HFFc6 (cell line): ENCODE measurements at regions not wholly inside any gene's neighbourhood (a gene's known extent, or its start where the extent isn't known, plus 50 kb on each side); places are given as distances from the start of the nearest gene placed in this dataset.
"Not testable (repeated sequence)": the region's sequence is repeated elsewhere in the genome, so short reads cannot be mapped to it uniquely, and the experiment has no call there.

Experiments
- DNase-seq: peaks from one replicate; pipeline ENCODE4 v3.0.0-alpha.2; 2018
- H3K27ac Mint-ChIP-seq: 2 replicates; pipeline ENCODE4 v1.8.0; 2020; ENCODE audit warnings: mild to moderate bottlenecking, mixed read lengths
- H3K27me3 Mint-ChIP-seq: 2 replicates; pipeline ENCODE4 v1.8.0; 2021; ENCODE audit warnings: mild to moderate bottlenecking, moderate library complexity, mixed read lengths; ENCODE audit not compliant: insufficient read depth
- H3K36me3 Mint-ChIP-seq: 2 replicates; pipeline ENCODE4 v1.8.0; 2021; ENCODE audit warnings: low read depth, mixed read lengths
- H3K4me1 Mint-ChIP-seq: 2 replicates; pipeline ENCODE4 v1.8.0; 2020; ENCODE audit warnings: low read depth, mixed read lengths
- H3K4me3 Mint-ChIP-seq: 2 replicates; pipeline ENCODE4 v1.8.0; 2020; ENCODE audit warnings: mild to moderate bottlenecking, moderate library complexity, mixed read lengths
- H3K9me3 Mint-ChIP-seq: 2 replicates; pipeline ENCODE4 v1.8.0; 2020; ENCODE audit warnings: mild to moderate bottlenecking, mixed read lengths
- CTCF ChIP-seq: fragments of 200-600 bp; sonication (generic); IDR thresholded peaks from 2 replicates; pipeline ENCODE4 v1.5.0; 2021; ENCODE audit warnings: antibody characterized with exemption, mild to moderate bottlenecking

DNA sequence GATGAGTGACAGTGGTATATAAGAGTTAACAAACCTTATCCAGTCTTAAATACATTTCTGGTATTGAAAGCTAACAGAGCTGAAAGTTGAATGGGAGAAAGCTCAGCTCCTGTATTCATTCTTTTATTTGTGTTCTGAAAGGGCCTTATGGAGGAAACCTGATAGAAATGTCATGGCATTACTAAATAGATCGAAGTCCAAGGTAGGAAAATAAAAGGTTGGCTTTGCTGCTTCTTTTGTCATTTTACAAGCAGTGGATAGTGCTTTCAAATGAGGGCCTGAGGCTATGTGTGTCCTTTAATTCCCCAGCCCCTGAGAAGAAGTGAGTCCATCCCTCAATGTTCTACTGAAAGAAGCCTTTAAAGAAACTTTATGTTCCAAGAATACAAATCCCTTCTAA, 974.3 kb upstream of the INTU start:
- Mint-ChIP-seq H3K9me3 (no peaks in the 10 kb centered on the region), H3K4me1 (peaks cover 7% of the 10 kb centered on the region; the same call in 1 of the 2 replicates), H3K4me3 (no peak overlapping the region), H3K36me3 (no peaks in the 10 kb centered on the region), H3K27ac (no peak overlapping the region), H3K27me3 (no peaks in the 10 kb centered on the region)
- TF ChIP-seq CTCF: no peak
- no peak for DNase-seq

- no peaks in the 10 kb centered on the region for H3K4me1 Mint-ChIP-seq
- no peak overlapping the region for H3K4me3 Mint-ChIP-seq
- TF ChIP-seq CTCF: no peak
- no peaks in the 10 kb centered on the region for H3K36me3 Mint-ChIP-seq
- no peak overlapping the region for H3K27ac Mint-ChIP-seq
- H3K27me3 Mint-ChIP-seq: no peaks in the 10 kb centered on the region
- no peaks in the 10 kb centered on the region for H3K9me3 Mint-ChIP-seq
- DNase-seq: no peak
Measured at GRCh38 chr4:126661194-126661593, 971.6 kb upstream of the INTU start.

DNA sequence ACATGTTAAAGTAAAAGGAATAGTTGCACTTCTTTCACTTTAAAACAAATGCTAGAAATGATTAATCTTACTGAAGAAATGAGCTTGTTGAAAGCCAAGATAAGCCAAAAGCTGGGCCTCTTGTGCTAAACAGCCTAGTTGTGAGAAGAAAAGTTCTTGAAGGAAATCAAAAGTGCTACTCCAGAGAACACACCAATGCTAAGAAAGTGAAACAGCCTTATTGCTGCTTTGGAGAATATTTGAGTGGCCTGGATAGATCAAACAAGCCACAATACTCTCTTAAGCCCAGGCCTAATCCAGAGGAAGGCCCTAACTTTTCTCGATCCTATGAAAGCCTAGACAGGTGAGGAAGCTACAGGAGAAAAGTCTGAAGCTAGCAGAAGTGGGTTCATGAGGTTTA, 967.9 kb upstream of the INTU start:
- no peak for TF ChIP-seq CTCF
- DNase-seq: no peak
- H3K27me3 Mint-ChIP-seq: no peaks in the 10 kb centered on the region
- no peaks in the 10 kb centered on the region for H3K4me1 Mint-ChIP-seq
- no peak overlapping the region for H3K4me3 Mint-ChIP-seq
- no peaks in the 10 kb centered on the region for H3K36me3 Mint-ChIP-seq
- no peaks in the 10 kb centered on the region for H3K9me3 Mint-ChIP-seq
- no peak overlapping the region for H3K27ac Mint-ChIP-seq

DNA sequence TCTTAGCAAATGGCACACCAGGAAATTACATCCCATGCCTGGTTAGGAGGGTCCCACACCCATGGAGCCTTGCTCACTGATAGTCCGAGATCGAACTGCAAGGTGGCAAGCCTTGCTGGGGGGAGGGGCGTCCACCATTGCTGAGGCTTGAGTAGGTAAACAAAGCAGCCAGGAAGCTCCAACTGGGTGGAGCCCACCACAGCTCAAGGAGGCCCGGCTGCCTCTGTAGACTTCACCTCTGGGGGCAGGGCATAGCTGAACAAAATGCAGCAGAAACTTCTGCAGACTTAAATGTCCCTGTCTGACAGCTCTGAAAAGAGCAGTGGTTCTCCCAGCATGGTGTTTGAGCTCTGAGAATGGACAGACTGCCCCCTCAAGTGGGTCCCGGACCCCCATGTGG, 962.7 kb upstream of the INTU start:
- H3K27me3 Mint-ChIP-seq, H3K4me1 Mint-ChIP-seq, DNase-seq, H3K4me3 Mint-ChIP-seq, H3K36me3 Mint-ChIP-seq, H3K27ac Mint-ChIP-seq, H3K9me3 Mint-ChIP-seq: not testable (repeated sequence)

DNA sequence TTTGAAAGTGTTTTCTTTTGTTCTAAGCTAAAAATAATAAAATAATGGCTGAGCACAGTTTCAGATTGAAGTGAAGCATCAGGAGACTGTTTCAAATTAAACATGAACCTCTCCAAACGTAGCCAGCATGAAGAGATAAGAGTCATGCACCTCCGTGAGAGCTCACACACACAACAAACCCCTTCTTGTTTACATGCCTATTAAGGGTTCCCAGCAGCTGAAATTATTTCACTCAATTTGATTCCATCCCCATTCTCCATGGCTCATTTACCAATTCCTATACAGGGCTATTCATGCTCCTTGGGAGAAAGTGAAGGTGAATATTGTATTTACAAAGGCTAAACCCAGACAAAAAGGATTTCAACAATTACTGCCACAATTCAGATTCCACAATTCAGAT, 954.1 kb upstream of the INTU start:
- no peak for TF ChIP-seq CTCF
- H3K4me1 Mint-ChIP-seq: peaks cover 6% of the 10 kb centered on the region
- H3K9me3 Mint-ChIP-seq: no peaks in the 10 kb centered on the region
- no peak overlapping the region for H3K27ac Mint-ChIP-seq
- H3K4me3 Mint-ChIP-seq: no peak overlapping the region
- H3K36me3 Mint-ChIP-seq: no peaks in the 10 kb centered on the region
- no peak for DNase-seq
- H3K27me3 Mint-ChIP-seq: no peaks in the 10 kb centered on the region

DNA sequence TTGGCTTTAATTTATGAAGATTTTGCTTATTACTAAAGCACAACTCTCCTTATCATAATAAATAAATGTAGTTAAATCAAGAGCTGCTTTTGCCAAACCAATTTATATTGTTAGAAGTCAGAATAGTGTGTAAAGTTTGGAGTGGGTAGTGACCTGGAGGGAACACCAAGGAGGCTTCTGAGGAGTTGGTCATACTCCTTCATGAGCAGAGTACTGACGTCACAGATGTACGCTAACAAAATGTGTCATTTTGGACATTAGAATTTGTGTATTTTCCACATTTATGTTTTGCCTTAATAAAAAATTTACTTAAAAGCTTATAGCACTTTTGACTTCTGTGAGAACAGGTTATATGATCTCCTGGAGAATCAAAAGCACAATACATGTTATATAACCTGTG, 953.5 kb upstream of the INTU start:
- no peak overlapping the region for H3K4me3 Mint-ChIP-seq
- H3K27me3 Mint-ChIP-seq: no peaks in the 10 kb centered on the region
- TF ChIP-seq CTCF: no peak
- H3K27ac Mint-ChIP-seq: no peak overlapping the region
- DNase-seq: no peak
- peaks cover 6% of the 10 kb centered on the region for H3K4me1 Mint-ChIP-seq
- no peaks in the 10 kb centered on the region for H3K36me3 Mint-ChIP-seq
- H3K9me3 Mint-ChIP-seq: no peaks in the 10 kb centered on the region
